ENCODE measurements at regions not wholly inside any gene's neighbourhood (a gene's known extent, or its start where the extent isn't known, plus 50 kb on each side); places are given as distances from the start of the nearest gene placed in this dataset.
A peak's percentile ranks its signal among the peaks of the same experiment; 100 is the strongest.
"Not testable (repeated sequence)": the region's sequence is repeated elsewhere in the genome, so short reads cannot be mapped to it uniquely, and the experiment has no call there.

- DNase-seq (ENCODE audit: low read depth in 3 of 3, low spot score in 1 of 3): no peak
These were observed 90.0 kb upstream of the NFASC start for GRCh38 chr1:204780630-204781029.

- DNase-seq (ENCODE audit: low read depth in 3 of 3, low spot score in 1 of 3): no peak
These were observed 88.5 kb upstream of the NFASC start for GRCh38 chr1:204782118-204782700.

- DNase-seq (ENCODE audit: low read depth in 3 of 3, low spot score in 1 of 3): not testable (repeated sequence)
These were observed 85.6 kb upstream of the NFASC start for GRCh38 chr1:204785023-204785422.

- no peak for DNase-seq (ENCODE audit: low read depth in 3 of 3, low spot score in 1 of 3)
These were observed 82.2 kb upstream of the NFASC start for GRCh38 chr1:204788470-204788869.

- peak; percentile 55 to 79 (median 64) for DNase-seq (ENCODE audit: low read depth in 3 of 3, low spot score in 1 of 3)
These were observed 79.0 kb upstream of the NFASC start for GRCh38 chr1:204791453-204792353.

GRCh38 chr1:204792354-204792692 lies 78.3 kb upstream of the NFASC start:
- no peak for DNase-seq (ENCODE audit: low read depth in 3 of 3, low spot score in 1 of 3)

GRCh38 chr1:204793259-204793914 lies 77.3 kb upstream of the NFASC start:
- DNase-seq (ENCODE audit: low read depth in 3 of 3, low spot score in 1 of 3): no peak

GRCh38 chr1:204796886-204797285 lies 73.8 kb upstream of the NFASC start:
- not testable (repeated sequence) for DNase-seq (ENCODE audit: low read depth in 3 of 3, low spot score in 1 of 3)

GRCh38 chr1:204797401-204797800 lies 73.3 kb upstream of the NFASC start:
- DNase-seq (ENCODE audit: low read depth in 3 of 3, low spot score in 1 of 3): no peak

GRCh38 chr1:204799630-204800029 lies 71.0 kb upstream of the NFASC start:
- no peak for DNase-seq (ENCODE audit: low read depth in 3 of 3, low spot score in 1 of 3)

- DNase-seq (ENCODE audit: low read depth in 3 of 3, low spot score in 1 of 3): no peak
These were observed 69.5 kb upstream of the NFASC start for GRCh38 chr1:204801211-204801610.

GRCh38 chr1:204802401-204803175 lies 68.1 kb upstream of the NFASC start:
- no peak for DNase-seq (ENCODE audit: low read depth in 3 of 3, low spot score in 1 of 3)

GRCh38 chr1:204803607-204804006 lies 67.1 kb upstream of the NFASC start:
- DNase-seq (ENCODE audit: low read depth in 3 of 3, low spot score in 1 of 3): no peak

GRCh38 chr1:204806943-204807687 lies 63.5 kb upstream of the NFASC start:
- peak; percentile 54 to 77 (median 64) for DNase-seq (ENCODE audit: low read depth in 3 of 3, low spot score in 1 of 3)

GRCh38 chr1:204809488-204809887 lies 61.2 kb upstream of the NFASC start:
- DNase-seq (ENCODE audit: low read depth in 3 of 3, low spot score in 1 of 3): no peak

GRCh38 chr1:204812842-204813241 lies 57.8 kb upstream of the NFASC start:
- DNase-seq (ENCODE audit: low read depth in 3 of 3, low spot score in 1 of 3): no peak

GRCh38 chr1:204813522-204813921 lies 57.1 kb upstream of the NFASC start:
- DNase-seq (ENCODE audit: low read depth in 3 of 3, low spot score in 1 of 3): no peak

GRCh38 chr1:204814166-204814884 lies 56.3 kb upstream of the NFASC start:
- no peak for DNase-seq (ENCODE audit: low read depth in 3 of 3, low spot score in 1 of 3)

GRCh38 chr1:204817341-204817740 lies 53.3 kb upstream of the NFASC start:
- DNase-seq (ENCODE audit: low read depth in 3 of 3, low spot score in 1 of 3): no peak

- DNase-seq (ENCODE audit: low read depth in 3 of 3, low spot score in 1 of 3): no peak
These were observed 51.7 kb upstream of the NFASC start for GRCh38 chr1:204818998-204819397.
